PC-3 (cell line): ENCODE measurements at regions not wholly inside any gene's neighbourhood (a gene's known extent, or its start where the extent isn't known, plus 50 kb on each side); places are given as distances from the start of the nearest gene placed in this dataset.

ENCODE experiments used
- ATAC-seq: fragments of 200-7000 bp; cut with Tn5 transposase; 2 replicates; pipeline ENCODE4 v1.9.1; 2020; ENCODE audit warnings: mild to moderate bottlenecking, moderate library complexity
- BruUV-seq: library from RNA; stranded (reverse); fragments of 400-500 nt; replicated peaks from 2 replicates; lab custom pipeline; 2021; lab: Mats Ljungman, UMichigan
- CTCF ChIA-PET: fragments of 300-600 bp; sonication (Branson Sonifier 250); formaldehyde crosslinking; loops from one replicate; lab custom pipeline; 2022; ENCODE audit warnings: antibody characterized with exemption; lab: Charles Lee
- POLR2A ChIA-PET: fragments of 300-600 bp; sonication (Branson Sonifier 250); formaldehyde crosslinking; loops from one replicate; lab custom pipeline; 2022; ENCODE audit warnings: antibody characterized with exemption; ENCODE audit not compliant: unreplicated experiment; lab: Charles Lee
- DNase-seq: peaks from one replicate; pipeline ENCODE4 v3.0.0-alpha.2; 2015
- H2AFZ ChIP-seq: fragments of 300-600 bp; sonication (generic); 2 replicates; pipeline ENCODE4 v1.6.0; 2016; ENCODE audit warnings: antibody characterized with exemption, low read length
- H3F3A ChIP-seq: fragments of 300-600 bp; sonication (generic); one replicate; pipeline ENCODE4 v1.6.0; 2017; ENCODE audit warnings: antibody characterized with exemption, low read length, control low read depth, mild to moderate bottlenecking; ENCODE audit not compliant: unreplicated experiment
- H3K27ac ChIP-seq: fragments of 300-600 bp; sonication (generic); 2 replicates; pipeline ENCODE4 v1.5.1; 2016; ENCODE audit warnings: mild to moderate bottlenecking, low read length
- H3K27me3 ChIP-seq: fragments of 300-600 bp; sonication (generic); 2 replicates; pipeline ENCODE4 v1.6.1; 2016; ENCODE audit warnings: low read length, mixed read lengths
- H3K36me3 ChIP-seq: fragments of 300-600 bp; sonication (generic); 2 replicates; pipeline ENCODE4 v1.6.1; 2016; ENCODE audit warnings: low read depth, mixed run types, low read length, mixed read lengths
- H3K4me1 ChIP-seq: fragments of 300-600 bp; sonication (generic); 2 replicates; pipeline ENCODE4 v1.5.1; 2016; ENCODE audit warnings: low read length; ENCODE audit not compliant: insufficient read depth
- H3K4me2 ChIP-seq: fragments of 300-600 bp; sonication (generic); 2 replicates; pipeline ENCODE4 v1.6.0; 2016; ENCODE audit warnings: low read length
- H3K4me3 ChIP-seq: fragments of 300-600 bp; sonication (generic); 2 replicates; pipeline ENCODE4 v1.5.1; 2016; ENCODE audit warnings: mild to moderate bottlenecking, low read length, mixed read lengths
- H3K79me2 ChIP-seq: fragments of 300-600 bp; sonication (generic); 2 replicates; pipeline ENCODE4 v1.6.1; 2017; ENCODE audit warnings: low read length, mixed read lengths
- H3K9ac ChIP-seq: fragments of 300-600 bp; sonication (generic); 2 replicates; pipeline ENCODE4 v1.6.0; 2016; ENCODE audit warnings: mild to moderate bottlenecking, low read length
- H3K9me2 ChIP-seq: fragments of 300-600 bp; sonication (generic); replicated peaks from 2 replicates; pipeline ENCODE4 v1.6.1; 2016; ENCODE audit warnings: mixed run types, low read length, mixed read lengths
- H3K9me3 ChIP-seq: fragments of 300-600 bp; sonication (generic); 2 replicates; pipeline ENCODE4 v1.6.1; 2016; ENCODE audit warnings: low read length, mixed read lengths
- H4K20me1 ChIP-seq: fragments of 300-600 bp; sonication (generic); 2 replicates; pipeline ENCODE4 v1.6.1; 2016; ENCODE audit warnings: low read length, mixed read lengths
- EZH2 ChIP-seq: fragments of 300-600 bp; sonication (generic); IDR thresholded peaks from one replicate; pipeline ENCODE4 v1.6.1; 2017; ENCODE audit warnings: antibody characterized with exemption, mild to moderate bottlenecking, low read length; ENCODE audit not compliant: unreplicated experiment
- EZH2phosphoT487 ChIP-seq: fragments of 300-600 bp; sonication (generic); IDR thresholded peaks from 2 replicates; pipeline ENCODE4 v1.6.1; 2018; ENCODE audit warnings: mild to moderate bottlenecking, antibody characterized with exemption, low read length, borderline replicate concordance
- intact Hi-C: fragments of 100-400 bp; cut with micrococcal nuclease; formaldehyde crosslinking; loops from 2 replicates; pipeline ENCODE4 v1.9.0; 2023
- TF ChIP-seq, protein P1 (sequence below): fragments of 300-600 bp; sonication (generic); conservative IDR thresholded peaks from 2 replicates; pipeline ENCODE4 v1.5.1; 2017; ENCODE audit warnings: antibody characterized with exemption, low read depth, mild to moderate bottlenecking, low read length

DNA sequence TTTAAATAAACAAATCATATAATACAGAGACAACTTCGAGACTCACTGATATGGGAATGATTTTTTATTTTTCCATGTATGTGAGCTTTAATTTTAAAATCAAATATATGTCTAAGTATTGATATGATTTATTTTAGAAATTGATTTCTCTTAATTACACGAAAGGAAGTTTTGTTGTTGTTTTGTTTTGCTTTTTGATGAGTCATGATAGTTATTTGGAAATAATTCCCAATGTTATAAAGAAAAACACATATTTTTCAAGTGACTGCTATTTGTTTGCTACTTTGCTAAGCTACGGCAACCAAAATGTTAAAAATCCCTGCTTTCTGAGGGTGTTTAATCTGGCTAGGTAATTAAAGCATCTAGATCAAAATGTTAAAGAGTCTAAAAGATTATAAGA lies 2139.4 kb upstream of the TENM3 start:
- ChIA-PET POLR2A (no interaction called here), CTCF (no interaction called here)
- H3K9me2 ChIP-seq: no peaks in the 10 kb centered on the region
- no peak overlapping the region for H3K4me2 ChIP-seq
- H3K9me3 ChIP-seq: no peaks in the 10 kb centered on the region
- H3K9ac ChIP-seq: no peak overlapping the region
- no peak overlapping the region for H2AFZ ChIP-seq
- H3K79me2 ChIP-seq: no peaks in the 10 kb centered on the region
- H3K27me3 ChIP-seq: peaks cover 33% of the 10 kb centered on the region
- DNase-seq (no peak), ATAC-seq (no peak)
- no peaks in the 10 kb centered on the region for H3K4me1 ChIP-seq
- H3F3A ChIP-seq: no peaks in the 10 kb centered on the region
- TF ChIP-seq, protein P1, sequence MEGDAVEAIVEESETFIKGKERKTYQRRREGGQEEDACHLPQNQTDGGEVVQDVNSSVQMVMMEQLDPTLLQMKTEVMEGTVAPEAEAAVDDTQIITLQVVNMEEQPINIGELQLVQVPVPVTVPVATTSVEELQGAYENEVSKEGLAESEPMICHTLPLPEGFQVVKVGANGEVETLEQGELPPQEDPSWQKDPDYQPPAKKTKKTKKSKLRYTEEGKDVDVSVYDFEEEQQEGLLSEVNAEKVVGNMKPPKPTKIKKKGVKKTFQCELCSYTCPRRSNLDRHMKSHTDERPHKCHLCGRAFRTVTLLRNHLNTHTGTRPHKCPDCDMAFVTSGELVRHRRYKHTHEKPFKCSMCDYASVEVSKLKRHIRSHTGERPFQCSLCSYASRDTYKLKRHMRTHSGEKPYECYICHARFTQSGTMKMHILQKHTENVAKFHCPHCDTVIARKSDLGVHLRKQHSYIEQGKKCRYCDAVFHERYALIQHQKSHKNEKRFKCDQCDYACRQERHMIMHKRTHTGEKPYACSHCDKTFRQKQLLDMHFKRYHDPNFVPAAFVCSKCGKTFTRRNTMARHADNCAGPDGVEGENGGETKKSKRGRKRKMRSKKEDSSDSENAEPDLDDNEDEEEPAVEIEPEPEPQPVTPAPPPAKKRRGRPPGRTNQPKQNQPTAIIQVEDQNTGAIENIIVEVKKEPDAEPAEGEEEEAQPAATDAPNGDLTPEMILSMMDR: no peak
- no peak for TF ChIP-seq EZH2phosphoT487
- no peak for TF ChIP-seq EZH2
- no peaks in the 10 kb centered on the region for H3K36me3 ChIP-seq
- no TSS peak for BruUV-seq
- H4K20me1 ChIP-seq: no peaks in the 10 kb centered on the region
- intact Hi-C loops: no loop called here
- no peak overlapping the region for H3K4me3 ChIP-seq
- H3K27ac ChIP-seq: no peak overlapping the region

DNA sequence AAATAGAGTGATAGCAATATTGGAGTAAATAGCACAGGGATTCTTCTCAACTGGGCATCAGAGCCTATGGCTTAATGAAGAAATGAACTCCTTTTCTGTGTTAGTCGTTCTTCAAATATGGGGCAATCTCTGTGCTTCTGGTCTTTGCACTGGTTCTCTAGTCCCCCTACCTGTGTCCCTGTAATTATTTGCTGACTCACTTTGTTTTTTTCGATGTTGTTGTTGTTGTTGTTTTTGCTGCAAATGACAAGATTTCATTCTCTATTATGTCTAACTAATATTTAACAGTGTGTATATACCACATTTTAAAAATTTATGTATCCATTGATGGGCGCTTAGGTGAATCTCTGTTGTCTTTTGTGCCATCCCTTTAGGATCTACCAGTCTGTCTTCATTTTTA lies 2137.8 kb upstream of the TENM3 start:
- no peak overlapping the region for H3K4me2 ChIP-seq
- intact Hi-C loops: no loop called here
- no peak overlapping the region for H3K9ac ChIP-seq
- no TSS peak for BruUV-seq
- DNase-seq (no peak), ATAC-seq (no peak)
- H3K9me3 ChIP-seq: no peaks in the 10 kb centered on the region
- H3F3A ChIP-seq: no peaks in the 10 kb centered on the region
- peaks cover 18% of the 10 kb centered on the region; the same call in 1 of the 2 replicates for H3K27me3 ChIP-seq
- ChIA-PET POLR2A (no interaction called here), CTCF (no interaction called here)
- no peak overlapping the region for H2AFZ ChIP-seq
- no peaks in the 10 kb centered on the region for H3K9me2 ChIP-seq
- H3K27ac ChIP-seq: peak overlapping the region; percentile 20; the same call in 1 of the 2 replicates
- no peaks in the 10 kb centered on the region for H4K20me1 ChIP-seq
- TF ChIP-seq EZH2phosphoT487: no peak
- TF ChIP-seq, protein P1: no peak
- no peak for TF ChIP-seq EZH2
- no peaks in the 10 kb centered on the region for H3K79me2 ChIP-seq
- H3K4me3 ChIP-seq: no peak overlapping the region
- no peaks in the 10 kb centered on the region for H3K4me1 ChIP-seq
- H3K36me3 ChIP-seq: no peaks in the 10 kb centered on the region

DNA sequence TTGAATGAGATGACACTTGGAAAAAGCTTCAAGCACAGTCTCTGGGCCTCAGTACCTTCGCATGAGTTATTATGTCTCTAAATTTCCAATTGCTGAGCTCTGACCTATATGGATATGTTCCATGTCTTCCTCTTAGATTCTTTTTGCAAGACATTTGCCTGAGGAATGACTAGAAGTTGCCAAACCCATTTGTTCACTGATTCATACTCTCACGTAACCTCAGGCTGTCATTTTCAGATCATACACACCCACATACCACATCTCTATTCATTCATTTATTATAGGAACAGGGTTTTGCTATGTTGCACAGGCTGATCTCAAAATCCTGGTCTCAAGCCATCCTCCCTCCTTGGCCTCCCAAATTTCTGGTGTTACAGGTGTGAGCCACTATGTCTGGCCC lies 2137.1 kb upstream of the TENM3 start:
- Histone ChIP-seq H3K36me3 (no peaks in the 10 kb centered on the region), H3K4me3 (no peak overlapping the region), H3K27ac (peak overlapping the region; percentile 45), H2AFZ (no peak overlapping the region), H3K9me2 (no peaks in the 10 kb centered on the region), H3K79me2 (no peaks in the 10 kb centered on the region), H3K9me3 (no peaks in the 10 kb centered on the region), H4K20me1 (no peaks in the 10 kb centered on the region), H3K4me2 (no peak overlapping the region), H3K27me3 (0 out of 2 replicates have a peak, but pooled peaks cover 11% of the 10 kb centered on the region), H3K9ac (no peak overlapping the region), H3K4me1 (no peaks in the 10 kb centered on the region), H3F3A (no peaks in the 10 kb centered on the region)
- ChIA-PET CTCF (no interaction called here), POLR2A (interaction anchor here (0.6 kb wide), 1 partner anchor 24 kb away, joined by 6 read pairs; no protein-coding TSS in a partner anchor)
- intact Hi-C loops: no loop called here
- TF ChIP-seq EZH2phosphoT487 (no peak), EZH2 (no peak)
- TF ChIP-seq, protein P1: no peak
- ATAC-seq (no peak), DNase-seq (peak; percentile 26)
- no TSS peak for BruUV-seq
